ENCODE measurements at regions not wholly inside any gene's neighbourhood (a gene's known extent, or its start where the extent isn't known, plus 50 kb on each side); places are given as distances from the start of the nearest gene placed in this dataset.

- in situ Hi-C loops (cut with MboI), result no loop called here
- no peaks in the 10 kb centered on the region for H3K4me1 ChIP-seq (ENCODE audit: insufficient read depth)
- H3K9me3 ChIP-seq (ENCODE audit: low read depth), result no peaks in the 10 kb centered on the region
- no peak overlapping the region for H3K4me3 ChIP-seq
- TF ChIP-seq EZH2phosphoT487 (IDR thresholded peaks at IDR 0.05; ENCODE audit: insufficient read depth, low read depth), result no peak
- TF ChIP-seq EZH2 (IDR thresholded peaks at IDR 0.05; ENCODE audit: insufficient read depth, poor library complexity, severe bottlenecking), result no peak
- no peak for DNase-seq
- H3K36me3 ChIP-seq (ENCODE audit: low read depth), result no peaks in the 10 kb centered on the region
- H3K4me2 ChIP-seq (ENCODE audit: unreplicated experiment), result no peak overlapping the region
- H3K9me2 ChIP-seq (ENCODE audit: insufficient read depth), result no peaks in the 10 kb centered on the region
- no peaks in the 10 kb centered on the region for H3K79me2 ChIP-seq (ENCODE audit: insufficient read depth)
- H3K9ac ChIP-seq, result no peak overlapping the region
- no peaks in the 10 kb centered on the region for H4K20me1 ChIP-seq (ENCODE audit: insufficient read depth)
- H3K27me3 ChIP-seq (replicated peaks; ENCODE audit: insufficient read depth), result peaks cover 18% of the 10 kb centered on the region
- H3K27ac ChIP-seq, result no peak overlapping the region
- 43 to 45% methylated on average over 2 of the region's 2 CpGs for WGBS, 2 experiments (ENCODE audit: low coverage in 1 of 2, low lambda C conversion rate in 2 of 2, missing lambda C conversion rate in 2 of 2)
- no peak overlapping the region for H2AFZ ChIP-seq
- no peaks in the 10 kb centered on the region for H3F3A ChIP-seq (ENCODE audit: insufficient read depth)
Measured at GRCh38 chr5:159630545-159630944, 285.7 kb upstream of the ADRA1B start.

GRCh38 chr5:159631001-159631400, 285.3 kb upstream of the ADRA1B start:
- Histone ChIP-seq H3K79me2 (ENCODE audit: insufficient read depth) (no peaks in the 10 kb centered on the region), H3K9me2 (ENCODE audit: insufficient read depth) (no peaks in the 10 kb centered on the region), H2AFZ (no peak overlapping the region), H3K4me3 (no peak overlapping the region), H3K36me3 (ENCODE audit: low read depth) (no peaks in the 10 kb centered on the region), H3K4me1 (ENCODE audit: insufficient read depth) (no peaks in the 10 kb centered on the region), H4K20me1 (ENCODE audit: insufficient read depth) (no peaks in the 10 kb centered on the region), H3K9ac (no peak overlapping the region), H3K9me3 (ENCODE audit: low read depth) (no peaks in the 10 kb centered on the region), H3F3A (ENCODE audit: insufficient read depth) (no peaks in the 10 kb centered on the region), H3K27me3 (replicated peaks; ENCODE audit: insufficient read depth) (peaks cover 18% of the 10 kb centered on the region), H3K4me2 (ENCODE audit: unreplicated experiment) (no peak overlapping the region), H3K27ac (no peak overlapping the region)
- in situ Hi-C loops (cut with MboI), result no loop called here
- WGBS, 2 experiments (ENCODE audit: low coverage in 1 of 2, low lambda C conversion rate in 2 of 2, missing lambda C conversion rate in 2 of 2), result 64 to 65% methylated on average over 3 of the region's 3 CpGs
- no peak for DNase-seq
- TF ChIP-seq EZH2 (IDR thresholded peaks at IDR 0.05; ENCODE audit: insufficient read depth, poor library complexity, severe bottlenecking), result no peak
- TF ChIP-seq EZH2phosphoT487 (IDR thresholded peaks at IDR 0.05; ENCODE audit: insufficient read depth, low read depth), result no peak

- H3K9ac ChIP-seq, result no peak overlapping the region
- peaks cover 29% of the 10 kb centered on the region for H3K27me3 ChIP-seq (replicated peaks; ENCODE audit: insufficient read depth)
- no peaks in the 10 kb centered on the region for H3K36me3 ChIP-seq (ENCODE audit: low read depth)
- no peaks in the 10 kb centered on the region for H3K9me2 ChIP-seq (ENCODE audit: insufficient read depth)
- no peak overlapping the region for H3K4me2 ChIP-seq (ENCODE audit: unreplicated experiment)
- 64 to 75% methylated on average over 3 of the region's 3 CpGs for WGBS, 2 experiments (ENCODE audit: low coverage in 1 of 2, low lambda C conversion rate in 2 of 2, missing lambda C conversion rate in 2 of 2)
- no peaks in the 10 kb centered on the region for H3F3A ChIP-seq (ENCODE audit: insufficient read depth)
- H3K79me2 ChIP-seq (ENCODE audit: insufficient read depth), result no peaks in the 10 kb centered on the region
- no peaks in the 10 kb centered on the region for H3K4me1 ChIP-seq (ENCODE audit: insufficient read depth)
- no peaks in the 10 kb centered on the region for H4K20me1 ChIP-seq (ENCODE audit: insufficient read depth)
- H3K27ac ChIP-seq, result no peak overlapping the region
- TF ChIP-seq EZH2 (IDR thresholded peaks at IDR 0.05; ENCODE audit: insufficient read depth, poor library complexity, severe bottlenecking) (no peak), EZH2phosphoT487 (IDR thresholded peaks at IDR 0.05; ENCODE audit: insufficient read depth, low read depth) (no peak)
- no peak overlapping the region for H3K4me3 ChIP-seq
- H3K9me3 ChIP-seq (ENCODE audit: low read depth), result no peaks in the 10 kb centered on the region
- DNase-seq, result no peak
- no peak overlapping the region for H2AFZ ChIP-seq
- in situ Hi-C loops (cut with MboI), result no loop called here
Measured at GRCh38 chr5:159632866-159633265, 283.4 kb upstream of the ADRA1B start.

- Histone ChIP-seq H4K20me1 (ENCODE audit: insufficient read depth) (no peaks in the 10 kb centered on the region), H3K4me3 (no peak overlapping the region), H3K9ac (no peak overlapping the region), H3K36me3 (ENCODE audit: low read depth) (no peaks in the 10 kb centered on the region), H3K9me2 (ENCODE audit: insufficient read depth) (no peaks in the 10 kb centered on the region), H3K9me3 (ENCODE audit: low read depth) (no peaks in the 10 kb centered on the region), H3F3A (ENCODE audit: insufficient read depth) (no peaks in the 10 kb centered on the region), H2AFZ (no peak overlapping the region), H3K79me2 (ENCODE audit: insufficient read depth) (no peaks in the 10 kb centered on the region), H3K27me3 (replicated peaks; ENCODE audit: insufficient read depth) (peaks cover 19% of the 10 kb centered on the region), H3K27ac (no peak overlapping the region), H3K4me2 (ENCODE audit: unreplicated experiment) (no peak overlapping the region), H3K4me1 (ENCODE audit: insufficient read depth) (no peaks in the 10 kb centered on the region)
- no peak for TF ChIP-seq EZH2phosphoT487 (IDR thresholded peaks at IDR 0.05; ENCODE audit: insufficient read depth, low read depth)
- no peak for DNase-seq
- in situ Hi-C loops (cut with MboI), result no loop called here
Measured at GRCh38 chr5:159638481-159638880, 277.8 kb upstream of the ADRA1B start.

GRCh38 chr5:159638954-159639559, 277.2 kb upstream of the ADRA1B start:
- no peaks in the 10 kb centered on the region for H3K9me2 ChIP-seq (ENCODE audit: insufficient read depth)
- DNase-seq, result peak; percentile 17
- TF ChIP-seq EZH2 (IDR thresholded peaks at IDR 0.05; ENCODE audit: insufficient read depth, poor library complexity, severe bottlenecking), result no peak
- TF ChIP-seq EZH2phosphoT487 (IDR thresholded peaks at IDR 0.05; ENCODE audit: insufficient read depth, low read depth), result no peak
- no peaks in the 10 kb centered on the region for H4K20me1 ChIP-seq (ENCODE audit: insufficient read depth)
- H3K4me2 ChIP-seq (ENCODE audit: unreplicated experiment), result no peak overlapping the region
- no peaks in the 10 kb centered on the region for H3F3A ChIP-seq (ENCODE audit: insufficient read depth)
- H3K9me3 ChIP-seq (ENCODE audit: low read depth), result no peaks in the 10 kb centered on the region
- H2AFZ ChIP-seq, result no peak overlapping the region
- H3K79me2 ChIP-seq (ENCODE audit: insufficient read depth), result no peaks in the 10 kb centered on the region
- H3K9ac ChIP-seq, result no peak overlapping the region
- in situ Hi-C loops (cut with MboI), result no loop called here
- WGBS, 2 experiments (ENCODE audit: low coverage in 1 of 2, low lambda C conversion rate in 2 of 2, missing lambda C conversion rate in 2 of 2), result 41 to 47% methylated on average over 2 of the region's 2 CpGs
- no peak overlapping the region for H3K4me3 ChIP-seq
- peaks cover 24% of the 10 kb centered on the region for H3K27me3 ChIP-seq (replicated peaks; ENCODE audit: insufficient read depth)
- no peak overlapping the region for H3K27ac ChIP-seq
- H3K4me1 ChIP-seq (ENCODE audit: insufficient read depth), result no peaks in the 10 kb centered on the region
- no peaks in the 10 kb centered on the region for H3K36me3 ChIP-seq (ENCODE audit: low read depth)

Measured in GM23248 (cell line).